Mesenchymal stem cell (in vitro differentiated cells and primary cell): ENCODE measurements at regions not wholly inside any gene's neighbourhood (a gene's known extent, or its start where the extent isn't known, plus 50 kb on each side); places are given as distances from the start of the nearest gene placed in this dataset.

Experiments
- DNase-seq: peaks from one replicate; pipeline ENCODE4 v3.0.0-alpha.2; 2013
- H2AFZ ChIP-seq: one replicate; pipeline ENCODE4 v1.6.1; 2013; ENCODE audit warnings: low read depth, mild to moderate bottlenecking, control low read depth, inconsistent platforms, low read length, moderate library complexity
- H2AK5ac ChIP-seq: 2 replicates; pipeline ENCODE4 v1.6.1; 2013; ENCODE audit warnings: low read length, moderate library complexity, mild to moderate bottlenecking, inconsistent platforms; ENCODE audit not compliant: severe bottlenecking
- H2BK120ac ChIP-seq: one replicate; pipeline ENCODE4 v1.6.1; 2013; ENCODE audit warnings: low read depth, mild to moderate bottlenecking, inconsistent platforms, low read length, moderate library complexity
- H2BK12ac ChIP-seq, 2 experiments: one replicate each; pipeline ENCODE4 v1.6.1; 2013; ENCODE audit warnings: inconsistent platforms in 2 of 2, low read length in 2 of 2, mild to moderate bottlenecking in 2 of 2, moderate library complexity in 2 of 2, control low read depth in 1 of 2
- H2BK15ac ChIP-seq: one replicate; pipeline ENCODE4 v1.6.1; 2013; ENCODE audit warnings: mild to moderate bottlenecking, low read depth, inconsistent platforms; ENCODE audit not compliant: poor library complexity, severe bottlenecking
- H2BK5ac ChIP-seq: 2 replicates; pipeline ENCODE4 v1.6.1; 2013; ENCODE audit warnings: low read depth, mild to moderate bottlenecking, low read length, control low read depth, inconsistent platforms; ENCODE audit not compliant: poor library complexity, severe bottlenecking
- H3K14ac ChIP-seq, 2 experiments: one replicate each; pipeline ENCODE4 v1.6.1; 2013; ENCODE audit warnings: inconsistent platforms in 2 of 2, low read length in 2 of 2, control low read depth in 1 of 2, mild to moderate bottlenecking in 1 of 2, moderate library complexity in 1 of 2
- H3K18ac ChIP-seq, 2 experiments: one replicate each; pipeline ENCODE4 v1.6.1; 2013; ENCODE audit warnings: inconsistent platforms in 2 of 2, low read length in 2 of 2, control low read depth in 1 of 2, low read depth in 1 of 2, mild to moderate bottlenecking in 1 of 2
- H3K23ac ChIP-seq, 2 experiments: one replicate each; pipeline ENCODE4 v1.6.1; 2013; ENCODE audit warnings: inconsistent platforms in 2 of 2, low read length in 2 of 2, mild to moderate bottlenecking in 2 of 2, moderate library complexity in 2 of 2, control low read depth in 1 of 2
- H3K27ac ChIP-seq: 2 replicates; pipeline ENCODE4 v1.5.1; 2013; ENCODE audit warnings: mild to moderate bottlenecking, moderate library complexity, low read length, control low read depth, inconsistent platforms; ENCODE audit not compliant: poor library complexity, severe bottlenecking
- H3K27me3 ChIP-seq, 2 experiments: 2 replicates each; pipeline versions ENCODE4 v1.6.1 to v1.7.0; 2013; ENCODE audit warnings: low read length in 2 of 2, mild to moderate bottlenecking in 2 of 2, moderate library complexity in 2 of 2, control low read depth in 1 of 2, inconsistent platforms in 1 of 2; ENCODE audit not compliant: control insufficient read depth in 1 of 2, insufficient read depth in 1 of 2
- H3K36me3 ChIP-seq, 2 experiments: 2 replicates each; pipeline versions ENCODE4 v1.6.1 to v1.7.0; 2013; ENCODE audit warnings: low read length in 2 of 2, control low read depth in 1 of 2, inconsistent platforms in 1 of 2, low read depth in 1 of 2, mild to moderate bottlenecking in 1 of 2; ENCODE audit not compliant: insufficient read depth in 2 of 2, control insufficient read depth in 1 of 2
- H3K4ac ChIP-seq, 2 experiments: one replicate each; pipeline ENCODE4 v1.6.1; 2013; ENCODE audit warnings: inconsistent platforms in 2 of 2, low read length in 2 of 2, mild to moderate bottlenecking in 2 of 2, moderate library complexity in 2 of 2, control low read depth in 1 of 2, low read depth in 1 of 2
- H3K4me1 ChIP-seq: 2 replicates; pipeline ENCODE4 v1.6.1; 2013; ENCODE audit warnings: low read depth, low read length, control low read depth; ENCODE audit not compliant: control insufficient read depth, insufficient read depth
- H3K4me2 ChIP-seq: 2 replicates; pipeline ENCODE4 v1.6.1; 2013; ENCODE audit warnings: low read length, mild to moderate bottlenecking, inconsistent platforms; ENCODE audit not compliant: poor library complexity, severe bottlenecking
- H3K4me3 ChIP-seq, 2 experiments: 2 replicates each; pipeline versions ENCODE4 v1.5.1 to v1.7.0; 2013; ENCODE audit warnings: low read length in 2 of 2, mild to moderate bottlenecking in 2 of 2, control low read depth in 1 of 2, low read depth in 1 of 2; ENCODE audit not compliant: insufficient read depth in 1 of 2
- H3K79me1 ChIP-seq: replicated peaks from 2 replicates; pipeline ENCODE4 v1.6.1; 2013; ENCODE audit warnings: mild to moderate bottlenecking, control low read depth, low read length, inconsistent platforms; ENCODE audit not compliant: poor library complexity, severe bottlenecking
- H3K9ac ChIP-seq: 2 replicates; pipeline ENCODE4 v1.7.0; 2013; ENCODE audit warnings: mild to moderate bottlenecking, low read length, moderate library complexity
- H3K9me3 ChIP-seq: 2 replicates; pipeline ENCODE4 v1.7.0; 2013; ENCODE audit warnings: mild to moderate bottlenecking, low read length; ENCODE audit not compliant: control insufficient read depth
- H4K8ac ChIP-seq: one replicate; pipeline ENCODE4 v1.6.1; 2013; ENCODE audit warnings: inconsistent platforms, mild to moderate bottlenecking, low read length, moderate library complexity
- H4K91ac ChIP-seq: one replicate; pipeline ENCODE4 v1.6.1; 2013; ENCODE audit warnings: mild to moderate bottlenecking, low read length, inconsistent platforms
- WGBS: methylation state at CpG from one replicate; pipeline ENCODE4 v1.1.7; 2013; ENCODE audit warnings: mixed read lengths; 5-methylcytosine and 5-hydroxymethylcytosine counted together

- Histone ChIP-seq H3K4ac (peak overlapping the region in 1 of 2 experiments; percentile 50), H3K27ac (no peak overlapping the region), H2BK12ac (no peak overlapping the region), H3K27me3 (no peaks in the 10 kb centered on the region), H4K8ac (no peak overlapping the region), H3K9me3 (no peaks in the 10 kb centered on the region), H2AFZ (no peak overlapping the region), H3K23ac (no peak overlapping the region), H3K36me3 (no peaks in the 10 kb centered on the region), H4K91ac (no peak overlapping the region), H3K4me3 (no peak overlapping the region), H3K4me1 (no peaks in the 10 kb centered on the region), H2BK120ac (no peak overlapping the region), H3K9ac (no peak overlapping the region), H3K4me2 (no peak overlapping the region), H2AK5ac (no peak overlapping the region), H3K14ac (peak overlapping the region in 1 of 2 experiments; percentile 48), H3K79me1 (no peaks in the 10 kb centered on the region), H2BK5ac (no peak overlapping the region), H3K18ac (peak overlapping the region in 1 of 2 experiments; percentile 16), H2BK15ac (no peak overlapping the region)
- 27% methylated on average over 5 of the region's 5 CpGs for WGBS
- DNase-seq = peak; percentile 16
Measured at GRCh38 chr7:33798686-33799325, 106.5 kb upstream of the BMPER start.

GRCh38 chr7:33799766-33800165 is 105.6 kb upstream of the BMPER start:
- Histone ChIP-seq H3K4me2 (no peak overlapping the region), H2BK120ac (no peak overlapping the region), H3K4me1 (no peaks in the 10 kb centered on the region), H2BK5ac (no peak overlapping the region), H3K27me3 (no peaks in the 10 kb centered on the region), H4K8ac (no peak overlapping the region), H2AFZ (no peak overlapping the region), H3K27ac (no peak overlapping the region), H3K18ac (no peak overlapping the region), H3K23ac (no peak overlapping the region), H3K4me3 (no peak overlapping the region), H3K9me3 (no peaks in the 10 kb centered on the region), H3K4ac (no peak overlapping the region), H3K14ac (no peak overlapping the region), H2BK15ac (no peak overlapping the region), H3K9ac (no peak overlapping the region), H2AK5ac (no peak overlapping the region), H3K79me1 (no peaks in the 10 kb centered on the region), H4K91ac (no peak overlapping the region), H2BK12ac (no peak overlapping the region), H3K36me3 (no peaks in the 10 kb centered on the region)
- no peak for DNase-seq
- WGBS = 91% methylated on average over 2 of the region's 2 CpGs

- Histone ChIP-seq H3K14ac (no peak overlapping the region), H3K18ac (no peak overlapping the region), H3K9ac (no peak overlapping the region), H2BK5ac (no peak overlapping the region), H4K8ac (no peak overlapping the region), H3K36me3 (no peaks in the 10 kb centered on the region), H2BK12ac (no peak overlapping the region), H3K27me3 (no peaks in the 10 kb centered on the region), H2AFZ (no peak overlapping the region), H3K4me3 (no peak overlapping the region), H2BK15ac (no peak overlapping the region), H3K4ac (no peak overlapping the region), H2BK120ac (no peak overlapping the region), H3K23ac (no peak overlapping the region), H2AK5ac (no peak overlapping the region), H3K4me2 (no peak overlapping the region), H3K4me1 (peaks cover 5% of the 10 kb centered on the region), H3K79me1 (no peaks in the 10 kb centered on the region), H3K27ac (no peak overlapping the region), H3K9me3 (no peaks in the 10 kb centered on the region), H4K91ac (no peak overlapping the region)
- DNase-seq = no peak
- WGBS = 92% methylated on average over 3 of the region's 3 CpGs
Measured at GRCh38 chr7:33802600-33802999, 102.7 kb upstream of the BMPER start.

GRCh38 chr7:33804140-33804660 is 101.1 kb upstream of the BMPER start:
- Histone ChIP-seq H3K36me3 (no peaks in the 10 kb centered on the region), H3K4me2 (no peak overlapping the region), H3K27ac (no peak overlapping the region), H3K14ac (no peak overlapping the region), H3K79me1 (no peaks in the 10 kb centered on the region), H3K4me3 (no peak overlapping the region), H3K27me3 (no peaks in the 10 kb centered on the region), H4K91ac (no peak overlapping the region), H2BK120ac (peak overlapping the region; percentile 15), H3K4me1 (peaks cover 10% of the 10 kb centered on the region), H3K18ac (no peak overlapping the region), H3K9ac (no peak overlapping the region), H2BK5ac (no peak overlapping the region), H3K4ac (no peak overlapping the region), H2BK12ac (no peak overlapping the region), H4K8ac (no peak overlapping the region), H2BK15ac (no peak overlapping the region), H2AK5ac (no peak overlapping the region), H3K23ac (no peak overlapping the region), H3K9me3 (no peaks in the 10 kb centered on the region), H2AFZ (no peak overlapping the region)
- DNase-seq = no peak
- 44% methylated on average over 7 of the region's 7 CpGs for WGBS
